Lung (tissue), 12 donors: ENCODE measurements at regions not wholly inside any gene's neighbourhood (a gene's known extent, or its start where the extent isn't known, plus 50 kb on each side); places are given as distances from the start of the nearest gene placed in this dataset.

Experiments
- ATAC-seq: fragments of 200-7000 bp; cut with Tn5 transposase; one replicate; pipeline ENCODE4 v1.9.1; 2020; ENCODE audit warnings: moderate number of reproducible peaks; ENCODE audit not compliant: insufficient read depth, low FRiP score
- DNase-seq, 3 donors: peaks; one replicate each; pipeline ENCODE4 v3.0.0-alpha.2; 2013 to 2017
- H3K27ac ChIP-seq, 2 donors: one replicate each; pipeline ENCODE4 v1.5.1; 2013; ENCODE audit warnings: mild to moderate bottlenecking in 2 of 2, moderate library complexity in 2 of 2, control low read depth in 1 of 2, inconsistent platforms in 1 of 2, low read depth in 1 of 2, low read length in 1 of 2
- H3K27me3 ChIP-seq, 3 donors: one replicate each; pipeline ENCODE4 v1.5.1; 2013; ENCODE audit warnings: low read length in 2 of 3; ENCODE audit not compliant: control insufficient read depth in 3 of 3, insufficient read depth in 3 of 3
- H3K36me3 ChIP-seq, 4 donors: one replicate each; pipeline ENCODE4 v1.5.1; 2013; ENCODE audit warnings: low read length in 4 of 4, mild to moderate bottlenecking in 1 of 4, moderate library complexity in 1 of 4; ENCODE audit not compliant: control insufficient read depth in 4 of 4, insufficient read depth in 4 of 4
- H3K4me1 ChIP-seq, 5 donors: one replicate each; pipeline ENCODE4 v1.5.1; 2013; ENCODE audit warnings: low read length in 5 of 5, mild to moderate bottlenecking in 2 of 5, moderate library complexity in 1 of 5; ENCODE audit not compliant: control insufficient read depth in 5 of 5, insufficient read depth in 5 of 5
- H3K4me3 ChIP-seq: one replicate; pipeline ENCODE4 v1.5.1; 2013; ENCODE audit warnings: mild to moderate bottlenecking, control low read depth, moderate library complexity
- H3K9ac ChIP-seq, 2 donors: one replicate each; pipeline ENCODE4 v1.5.1; 2013; ENCODE audit warnings: low read length in 2 of 2, control low read depth in 1 of 2; ENCODE audit not compliant: insufficient read depth in 1 of 2
- H3K9me3 ChIP-seq, 4 donors: one replicate each; pipeline ENCODE4 v1.5.1; 2013; ENCODE audit warnings: low read length in 3 of 4, mild to moderate bottlenecking in 1 of 4, moderate library complexity in 1 of 4; ENCODE audit not compliant: control insufficient read depth in 4 of 4, insufficient read depth in 3 of 4
- CTCF ChIP-seq: IDR thresholded peaks from 2 replicates; pipeline ENCODE4 v1.5.1; 2012; ENCODE audit warnings: mild to moderate bottlenecking; ENCODE audit errors: control extremely low read depth, extremely low read depth
- WGBS, 2 donors: extraction: QIAGEN DNeasy Blood & Tissue Kit; methylation state at CpG; one replicate each; pipeline ENCODE4 v1.1.7; 2013; 5-methylcytosine and 5-hydroxymethylcytosine counted together
- small RNA-seq: library from RNA; depleted of rRNA; stranded (forward); fragments of <200 nt; gene quantifications from one replicate; pipeline ENCODE3, GENCODE V24; 2014; ENCODE audit warnings: low replicate concordance
- donor health status: control.
- donor health status: control.
- donor health status: Bipolar disorder and iron deficiency.
- donor health status: healthy.
- donor health status: DM: yes; HTN: yes; CAD: no.

- no peak overlapping the region for H3K9ac ChIP-seq
- no peak for ATAC-seq
- H3K27ac ChIP-seq = no peak overlapping the region
- TF ChIP-seq CTCF = no peak
- peaks cover 0 to 2% (median 0%) of the 10 kb centered on the region in 4 donors for H3K9me3 ChIP-seq
- no peaks in the 10 kb centered on the region for H3K36me3 ChIP-seq
- peaks cover 0 to 23% (median 0%) of the 10 kb centered on the region in 3 donors for H3K27me3 ChIP-seq
- WGBS, 2 donors = 73 to 81% methylated on average over 3 of the region's 3 CpGs
- H3K4me1 ChIP-seq = peaks cover 0 to 1% (median 0%) of the 10 kb centered on the region in 5 donors
- H3K4me3 ChIP-seq = no peak overlapping the region
- DNase-seq = no peak
Observed at GRCh38 chrX:3407121-3407520, 60.7 kb upstream of the MXRA5 start.

- no peak for ATAC-seq
- 90 to 100% methylated on average over 1 of the region's 1 CpG for WGBS, 2 donors
Observed at GRCh38 chrX:3403748-3404147, 57.3 kb upstream of the MXRA5 start.

More at GRCh38 chrX:3403748-3404147, 57.3 kb upstream of the MXRA5 start:
- no peak overlapping the region for H3K27ac ChIP-seq
- peaks cover 0 to 1% (median 0%) of the 10 kb centered on the region in 5 donors for H3K4me1 ChIP-seq
- no peak overlapping the region for H3K4me3 ChIP-seq
- peaks cover 0 to 2% (median 0%) of the 10 kb centered on the region in 4 donors for H3K9me3 ChIP-seq
- H3K27me3 ChIP-seq = peaks cover 0 to 35% (median 6%) of the 10 kb centered on the region in 3 donors
- no peak overlapping the region for H3K9ac ChIP-seq
- TF ChIP-seq CTCF = no peak
- no peak for DNase-seq
- no peaks in the 10 kb centered on the region for H3K36me3 ChIP-seq

Small RNAs in the stretch of these regions (small RNA-seq; reads per million reads assigned to genes)
- 0.12 reads per million for gene SNORA48B
